ENCODE measurements at regions not wholly inside any gene's neighbourhood (a gene's known extent, or its start where the extent isn't known, plus 50 kb on each side); places are given as distances from the start of the nearest gene placed in this dataset.

GRCh38 chr14:98297567-98297966 is 974.4 kb downstream of the BCL11B start:
- intact Hi-C loops (cut with DNase I; ENCODE audit: low total_unique reads): no loop called here
- H3K4me1 ChIP-seq: no peaks in the 10 kb centered on the region
- H3K4me3 ChIP-seq: no peak overlapping the region
- H3K27me3 ChIP-seq: no peaks in the 10 kb centered on the region
- no peaks in the 10 kb centered on the region for H3K9me3 ChIP-seq
- no peaks in the 10 kb centered on the region for H3K36me3 ChIP-seq
- DNase-seq: no peak
- no peak overlapping the region for H3K27ac ChIP-seq
- TF ChIP-seq CTCF (IDR thresholded peaks at IDR 0.05): no peak

GRCh38 chr14:98298481-98299244 is 973.3 kb downstream of the BCL11B start:
- no peak for DNase-seq
- Histone ChIP-seq H3K9me3 (no peaks in the 10 kb centered on the region), H3K27me3 (no peaks in the 10 kb centered on the region), H3K4me3 (no peak overlapping the region), H3K36me3 (no peaks in the 10 kb centered on the region), H3K4me1 (no peaks in the 10 kb centered on the region), H3K27ac (no peak overlapping the region)
- TF ChIP-seq CTCF (IDR thresholded peaks at IDR 0.05): no peak
- intact Hi-C loops (cut with DNase I; ENCODE audit: low total_unique reads): no loop called here

- DNase-seq: no peak
- no peak for TF ChIP-seq CTCF (IDR thresholded peaks at IDR 0.05)
- H3K4me1 ChIP-seq: no peaks in the 10 kb centered on the region
These were observed 970.3 kb downstream of the BCL11B start for GRCh38 chr14:98301681-98302080.

GRCh38 chr14:98304574-98304973 is 967.4 kb downstream of the BCL11B start:
- intact Hi-C loops (cut with DNase I; ENCODE audit: low total_unique reads): no loop called here
- H3K4me1 ChIP-seq: no peaks in the 10 kb centered on the region
- no peak overlapping the region for H3K4me3 ChIP-seq
- TF ChIP-seq CTCF (IDR thresholded peaks at IDR 0.05): no peak
- H3K9me3 ChIP-seq: no peaks in the 10 kb centered on the region
- no peaks in the 10 kb centered on the region for H3K36me3 ChIP-seq
- no peak for DNase-seq
- H3K27me3 ChIP-seq: no peaks in the 10 kb centered on the region
- H3K27ac ChIP-seq: no peak overlapping the region

More at GRCh38 chr14:98301681-98302080, 970.3 kb downstream of the BCL11B start:
- Histone ChIP-seq H3K9me3 (no peaks in the 10 kb centered on the region), H3K27ac (no peak overlapping the region), H3K27me3 (no peaks in the 10 kb centered on the region), H3K4me3 (no peak overlapping the region), H3K36me3 (no peaks in the 10 kb centered on the region)
- intact Hi-C loops (cut with DNase I; ENCODE audit: low total_unique reads): no loop called here

DNA sequence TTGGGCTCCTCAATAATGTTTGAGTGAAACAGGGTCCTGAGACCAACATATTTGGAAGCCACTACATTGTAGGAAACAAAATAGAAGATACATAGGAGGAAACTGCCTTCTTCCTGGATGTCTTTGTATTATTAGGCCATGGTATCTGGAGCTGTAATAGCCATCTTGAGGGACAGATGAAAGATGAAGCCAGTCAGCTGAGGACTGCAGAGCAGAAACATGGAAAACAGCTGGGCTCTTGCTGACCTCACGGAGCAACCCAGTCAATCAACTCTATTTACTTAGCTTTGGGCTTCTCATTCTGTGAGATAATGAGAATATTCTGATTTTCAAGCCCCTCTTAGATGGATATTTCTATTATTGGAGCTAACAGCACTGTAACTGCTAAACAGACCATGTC is 962.4 kb downstream of the BCL11B start:
- Histone ChIP-seq H3K27me3 (no peaks in the 10 kb centered on the region), H3K4me3 (no peak overlapping the region)

More for the DNA sequence above, 962.4 kb downstream of the BCL11B start:
- intact Hi-C loops (cut with DNase I; ENCODE audit: low total_unique reads): no loop called here
- Histone ChIP-seq H3K4me1 (no peaks in the 10 kb centered on the region), H3K36me3 (no peaks in the 10 kb centered on the region), H3K9me3 (no peaks in the 10 kb centered on the region), H3K27ac (no peak overlapping the region)
- TF ChIP-seq CTCF (IDR thresholded peaks at IDR 0.05): no peak
- DNase-seq: no peak
